Endothelial cell (in vitro differentiated cells): ENCODE measurements at regions not wholly inside any gene's neighbourhood (a gene's known extent, or its start where the extent isn't known, plus 50 kb on each side); places are given as distances from the start of the nearest gene placed in this dataset.
"Not testable (repeated sequence)": the region's sequence is repeated elsewhere in the genome, so short reads cannot be mapped to it uniquely, and the experiment has no call there.

Experiments used
- DNase-seq: peaks from one replicate; pipeline ENCODE4 v3.0.0; 2021; ENCODE audit warnings: low spot score
- H3K27ac Mint-ChIP-seq: one replicate; pipeline ENCODE4 v1.8.0; 2021; ENCODE audit warnings: mixed read lengths, inconsistent platforms; ENCODE audit not compliant: unreplicated experiment
- H3K27me3 Mint-ChIP-seq: one replicate; pipeline ENCODE4 v1.8.0; 2021; ENCODE audit warnings: mild to moderate bottlenecking, moderate library complexity, mixed read lengths, inconsistent platforms; ENCODE audit not compliant: unreplicated experiment
- H3K36me3 Mint-ChIP-seq: one replicate; pipeline ENCODE4 v1.8.0; 2021; ENCODE audit warnings: mild to moderate bottlenecking, low read depth, mixed read lengths, inconsistent platforms; ENCODE audit not compliant: unreplicated experiment
- H3K4me1 Mint-ChIP-seq: one replicate; pipeline ENCODE4 v1.8.0; 2021; ENCODE audit warnings: mild to moderate bottlenecking, mixed read lengths, inconsistent platforms; ENCODE audit not compliant: unreplicated experiment
- H3K4me3 Mint-ChIP-seq: one replicate; pipeline ENCODE4 v1.8.0; 2021; ENCODE audit warnings: mild to moderate bottlenecking, mixed read lengths, inconsistent platforms; ENCODE audit not compliant: unreplicated experiment
- H3K9me3 Mint-ChIP-seq: one replicate; pipeline ENCODE4 v1.8.0; 2021; ENCODE audit warnings: mixed read lengths, inconsistent platforms; ENCODE audit not compliant: unreplicated experiment
- TF ChIP-seq, protein P1 (sequence below): fragments of 200-600 bp; sonication (generic); IDR thresholded peaks from one replicate; pipeline ENCODE4 v1.5.0; 2021; ENCODE audit warnings: antibody characterized with exemption; ENCODE audit not compliant: unreplicated experiment

DNA sequence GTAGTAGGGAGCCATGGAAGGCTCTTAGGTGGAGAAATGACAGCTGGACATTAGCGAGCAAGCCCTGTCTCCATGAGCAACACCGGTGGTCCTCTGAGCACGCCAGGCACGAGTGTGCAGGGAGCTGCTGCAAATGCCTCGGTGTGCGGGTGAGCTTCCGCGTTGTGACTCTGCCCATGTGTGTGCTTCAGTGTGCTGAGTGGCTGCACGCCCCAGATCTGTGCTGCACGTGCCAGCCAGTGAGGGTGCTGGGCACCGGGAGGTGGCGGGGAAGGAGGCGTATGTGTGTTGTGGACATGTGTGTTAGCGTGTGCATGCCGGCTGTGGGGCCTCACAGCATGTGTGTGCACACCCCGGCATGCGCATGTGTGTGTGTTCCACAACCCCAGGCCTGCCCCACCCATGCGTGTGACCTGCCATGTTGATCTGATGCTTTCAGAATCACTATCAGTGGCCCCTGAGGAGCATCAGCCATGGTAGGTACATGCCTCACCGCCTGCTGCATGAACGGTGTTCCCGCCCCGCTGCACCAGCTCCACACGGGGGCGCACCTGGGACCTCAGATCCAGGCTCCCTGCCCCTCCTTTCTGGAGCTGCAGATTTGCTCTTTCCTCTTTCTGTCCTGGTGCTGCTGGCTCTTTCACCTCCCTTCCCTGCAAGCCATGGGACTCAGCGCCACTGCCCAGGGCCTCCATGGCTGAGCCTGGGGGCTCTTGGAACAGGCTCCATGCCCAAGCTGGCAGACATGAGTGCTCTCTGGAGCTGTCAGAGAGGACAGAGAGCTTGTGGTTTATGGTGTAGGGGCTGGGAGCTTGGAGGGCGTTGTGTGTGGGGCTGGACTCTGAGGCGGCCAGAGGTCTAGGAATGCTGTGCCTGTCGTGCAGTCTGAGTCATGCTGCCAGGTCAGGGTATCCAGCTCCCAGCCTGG lies 169.4 kb downstream of the TBC1D2B start:
- Mint-ChIP-seq H3K9me3 (no peaks in the 10 kb centered on the region), H3K27ac (no peak overlapping the region), H3K4me3 (no peak overlapping the region), H3K27me3 (peaks cover 4% of the 10 kb centered on the region), H3K4me1 (no peaks in the 10 kb centered on the region), H3K36me3 (no peaks in the 10 kb centered on the region)
- TF ChIP-seq, protein P1, sequence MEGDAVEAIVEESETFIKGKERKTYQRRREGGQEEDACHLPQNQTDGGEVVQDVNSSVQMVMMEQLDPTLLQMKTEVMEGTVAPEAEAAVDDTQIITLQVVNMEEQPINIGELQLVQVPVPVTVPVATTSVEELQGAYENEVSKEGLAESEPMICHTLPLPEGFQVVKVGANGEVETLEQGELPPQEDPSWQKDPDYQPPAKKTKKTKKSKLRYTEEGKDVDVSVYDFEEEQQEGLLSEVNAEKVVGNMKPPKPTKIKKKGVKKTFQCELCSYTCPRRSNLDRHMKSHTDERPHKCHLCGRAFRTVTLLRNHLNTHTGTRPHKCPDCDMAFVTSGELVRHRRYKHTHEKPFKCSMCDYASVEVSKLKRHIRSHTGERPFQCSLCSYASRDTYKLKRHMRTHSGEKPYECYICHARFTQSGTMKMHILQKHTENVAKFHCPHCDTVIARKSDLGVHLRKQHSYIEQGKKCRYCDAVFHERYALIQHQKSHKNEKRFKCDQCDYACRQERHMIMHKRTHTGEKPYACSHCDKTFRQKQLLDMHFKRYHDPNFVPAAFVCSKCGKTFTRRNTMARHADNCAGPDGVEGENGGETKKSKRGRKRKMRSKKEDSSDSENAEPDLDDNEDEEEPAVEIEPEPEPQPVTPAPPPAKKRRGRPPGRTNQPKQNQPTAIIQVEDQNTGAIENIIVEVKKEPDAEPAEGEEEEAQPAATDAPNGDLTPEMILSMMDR, result peak; percentile 44
- peak; percentile 77 for DNase-seq

DNA sequence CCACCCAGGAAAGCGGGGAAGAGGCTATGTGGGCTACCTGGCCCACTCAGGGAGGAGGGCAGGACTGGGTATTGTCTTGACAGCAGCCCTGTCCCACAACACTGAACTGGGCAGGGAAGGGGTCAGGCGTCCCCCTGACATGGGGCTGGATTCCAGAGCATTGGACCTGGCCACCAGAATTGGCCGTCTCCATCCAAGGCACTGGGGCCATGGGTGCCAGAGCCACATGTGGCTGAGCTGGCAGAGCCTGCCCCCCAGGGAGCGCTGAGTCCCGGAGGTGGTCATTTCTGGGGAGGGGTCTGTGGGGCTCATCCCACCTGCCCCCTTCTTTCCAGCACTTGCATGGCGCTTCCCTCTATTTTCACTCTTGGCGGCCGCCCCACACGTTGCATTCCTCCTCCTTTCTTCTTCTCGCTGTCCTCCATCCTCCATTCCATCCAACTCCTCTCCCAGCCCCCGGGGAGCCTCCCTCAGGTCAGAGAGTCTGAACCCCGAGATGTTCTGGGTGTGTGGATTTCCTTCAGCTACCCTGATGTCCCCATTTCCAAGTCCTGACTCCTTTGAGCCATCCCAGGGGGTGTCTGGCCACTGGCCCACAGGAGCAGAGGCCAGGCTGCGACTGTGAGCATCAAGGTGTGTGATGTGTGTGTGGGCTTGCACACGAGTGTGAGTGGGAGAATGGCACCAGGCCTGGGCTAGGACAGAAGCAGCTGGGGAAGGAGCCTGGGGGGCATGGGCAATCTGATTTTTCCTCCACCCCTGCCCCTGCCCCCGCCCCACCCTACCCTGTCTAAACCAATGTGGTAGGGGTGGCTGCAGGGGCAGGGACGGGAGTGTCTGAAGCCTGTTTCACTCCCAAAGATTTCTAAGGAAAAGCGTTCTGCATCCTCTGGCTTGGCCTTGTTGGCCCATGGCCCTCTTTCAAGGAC lies 171.2 kb downstream of the TBC1D2B start:
- H3K4me3 Mint-ChIP-seq, H3K27ac Mint-ChIP-seq, H3K36me3 Mint-ChIP-seq: not testable (repeated sequence)

DNA sequence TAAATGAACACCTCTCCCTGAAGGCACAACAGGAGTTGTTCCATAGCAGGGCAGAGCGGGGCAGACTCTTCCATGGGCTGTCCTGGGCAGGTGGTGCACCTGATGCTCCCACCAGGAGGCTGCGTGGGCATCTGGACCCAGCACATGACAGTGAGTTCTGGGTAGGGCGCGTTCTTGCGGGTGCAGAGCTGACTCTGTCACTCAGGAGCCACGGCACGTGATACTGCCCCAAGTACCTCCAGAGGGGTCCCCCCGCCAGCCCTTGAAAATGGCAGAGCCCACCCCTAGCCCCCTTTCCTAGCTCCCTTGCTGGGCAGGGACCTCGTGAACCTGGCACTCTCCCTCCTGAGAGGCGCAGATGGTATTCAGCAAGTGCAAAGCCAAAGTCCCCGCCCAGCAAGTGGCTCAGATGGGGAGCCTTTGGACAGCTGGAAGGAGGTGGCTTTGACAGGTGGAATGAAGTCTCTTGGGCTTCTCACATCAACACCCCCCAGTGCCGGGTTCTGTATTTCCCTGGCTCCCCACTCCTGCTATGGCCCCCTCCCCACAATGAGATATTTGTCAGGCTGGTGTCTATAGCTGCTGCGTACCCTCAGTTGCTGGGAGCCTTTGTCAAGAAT lies 172.1 kb downstream of the TBC1D2B start:
- H3K36me3 Mint-ChIP-seq, result no peaks in the 10 kb centered on the region
- no peak overlapping the region for H3K4me3 Mint-ChIP-seq
- DNase-seq, result no peak
- no peak overlapping the region for H3K27ac Mint-ChIP-seq
- H3K27me3 Mint-ChIP-seq, result peaks cover 4% of the 10 kb centered on the region
- no peaks in the 10 kb centered on the region for H3K4me1 Mint-ChIP-seq
- TF ChIP-seq, protein P1, result no peak
- no peaks in the 10 kb centered on the region for H3K9me3 Mint-ChIP-seq

More for the DNA sequence above, 171.2 kb downstream of the TBC1D2B start:
- DNase-seq, H3K9me3 Mint-ChIP-seq, H3K27me3 Mint-ChIP-seq, H3K4me1 Mint-ChIP-seq: not testable (repeated sequence)

DNA sequence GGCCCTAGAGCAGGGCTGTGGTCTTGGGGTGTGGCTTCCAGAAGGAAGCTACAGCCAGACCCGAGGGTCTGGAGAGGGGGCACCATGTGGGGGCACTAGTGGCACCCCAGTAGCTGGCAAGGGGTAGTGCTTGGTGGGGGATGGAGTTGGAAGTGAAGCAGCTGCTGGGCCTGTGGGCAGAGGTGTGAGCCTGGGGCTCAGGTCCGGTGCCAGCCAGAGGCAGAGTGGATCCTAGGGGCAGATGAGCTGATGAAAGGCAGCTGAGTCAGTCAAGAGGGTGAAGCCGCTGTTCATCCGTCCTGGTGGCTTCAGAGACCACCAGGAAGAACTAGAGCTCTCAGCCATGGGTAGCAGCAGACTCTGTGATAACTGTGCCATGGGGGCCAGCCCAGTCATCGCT lies 172.6 kb downstream of the TBC1D2B start:
- DNase-seq, result no peak
- H3K4me3 Mint-ChIP-seq, result no peak overlapping the region
- no peaks in the 10 kb centered on the region for H3K9me3 Mint-ChIP-seq
- no peaks in the 10 kb centered on the region for H3K4me1 Mint-ChIP-seq
- H3K27ac Mint-ChIP-seq, result peak overlapping the region; percentile 36
- TF ChIP-seq, protein P1, result no peak
- H3K36me3 Mint-ChIP-seq, result no peaks in the 10 kb centered on the region
- H3K27me3 Mint-ChIP-seq, result peaks cover 4% of the 10 kb centered on the region

DNA sequence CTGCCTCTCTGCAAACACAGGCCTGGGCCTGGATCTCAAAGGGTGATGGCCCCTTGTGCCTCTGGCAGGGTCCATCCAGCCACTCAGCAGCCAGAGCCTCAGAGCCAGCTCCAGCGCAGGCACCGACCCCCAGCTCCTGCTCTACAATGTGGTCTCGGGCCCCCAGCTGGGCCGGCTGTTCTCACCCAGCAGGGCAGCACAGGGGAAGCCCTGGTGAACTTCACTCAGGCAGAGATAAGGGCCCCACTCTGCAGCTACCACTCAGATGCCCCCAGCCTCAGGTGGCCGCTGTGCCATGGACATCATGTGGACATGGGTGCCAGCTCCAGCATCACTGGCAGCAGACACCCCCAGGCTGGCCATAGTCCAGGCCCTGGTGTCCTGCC lies 173.1 kb downstream of the TBC1D2B start:
- Mint-ChIP-seq H3K4me3 (no peak overlapping the region), H3K27me3 (peaks cover 4% of the 10 kb centered on the region), H3K27ac (no peak overlapping the region), H3K4me1 (no peaks in the 10 kb centered on the region), H3K9me3 (no peaks in the 10 kb centered on the region), H3K36me3 (no peaks in the 10 kb centered on the region)
- TF ChIP-seq, protein P1, result no peak
- no peak for DNase-seq

DNA sequence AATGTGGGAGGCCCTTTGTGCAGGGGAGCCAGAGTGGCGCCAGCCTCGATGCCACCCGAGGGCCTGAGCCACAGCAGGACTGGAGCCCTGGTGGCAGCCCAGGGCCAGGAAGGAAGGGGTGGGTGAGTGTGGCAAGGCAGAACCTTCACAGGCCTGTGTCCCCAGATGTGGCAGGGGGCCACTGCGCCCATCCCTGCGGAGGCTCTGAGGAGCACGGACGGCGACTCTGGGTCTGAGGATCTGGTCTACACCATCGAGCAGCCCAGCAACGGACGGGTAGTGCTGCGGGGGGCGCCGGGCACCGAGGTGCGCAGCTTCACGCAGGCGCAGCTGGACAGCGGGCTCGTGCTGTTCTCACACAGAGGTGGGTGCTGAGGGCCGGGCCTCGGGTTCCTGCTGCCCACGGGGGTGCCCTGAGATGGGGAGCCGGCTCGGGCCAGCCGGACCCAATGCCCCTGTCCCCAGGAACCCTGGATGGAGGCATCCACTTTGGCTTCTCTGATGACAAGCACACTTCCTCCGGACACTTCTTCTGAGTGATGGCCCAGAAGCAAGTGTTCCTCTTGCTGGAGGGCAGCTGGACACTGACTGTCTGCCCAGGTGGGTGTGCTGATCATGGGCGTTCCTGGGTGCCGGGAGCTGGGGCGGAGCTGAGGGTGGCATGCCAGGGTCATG lies 173.6 kb downstream of the TBC1D2B start:
- H3K9me3 Mint-ChIP-seq, H3K27me3 Mint-ChIP-seq, H3K4me1 Mint-ChIP-seq, H3K4me3 Mint-ChIP-seq, H3K27ac Mint-ChIP-seq, DNase-seq, H3K36me3 Mint-ChIP-seq: not testable (repeated sequence)
